Heart left ventricle (tissue), 13 donors: ENCODE measurements at regions not wholly inside any gene's neighbourhood (a gene's known extent, or its start where the extent isn't known, plus 50 kb on each side); places are given as distances from the start of the nearest gene placed in this dataset.

Experiments
- CTCF ChIP-seq, 12 donors: fragments of 200-600 bp; sonication (generic) in 4 of 12; IDR thresholded peaks; one replicate each; pipeline versions ENCODE4 v1.5.0 to v1.8.0; 2018 to 2022; ENCODE audit warnings: antibody characterized with exemption in 12 of 12, mild to moderate bottlenecking in 5 of 12
- POLR2A ChIP-seq, 2 donors: fragments of 450-650 bp; IDR thresholded peaks; one replicate each; pipeline ENCODE4 v1.6.1; 2017; ENCODE audit warnings: antibody characterized with exemption in 2 of 2, mild to moderate bottlenecking in 2 of 2, moderate library complexity in 2 of 2
- donor health status: ischemic (EF 13 %, LVEDD 7.1; RV severe dilation, severe dysfunction).
- donor health status: DM: no; HTN: yes; CAD: no.
- donor health status: DM: no; HTN: no; CAD: no.
- donor health status: ischemic (EF 25% LVEDD 6.9; RV normal size, moderate dysfunction).
- donor health status: ischemic (EF 25% LVEDD 5.7; RV mildly dilated, moderate dysfunction).
- donor health status: ischemic (EF 35%, LVEDD 5.7; RV mildly dilated, moderate dysfunction).
- donor health status: nonischemic (EF 11% LVEDD 7.7; RV severe dilation, severe dysfunction).
- donor health status: DM: yes; HTN: yes; CAD: no.
- donor health status: PGD.
- donor health status: ischemic (EF 29% LVEDD 5.4; RV normal size, mild dysfunction).
- donor health status: nonischemic (EF 23%, LVEDD 6.1; RV moderate dilation, normal function).

GRCh38 chr11:69921128-69922014, 102.2 kb upstream of the FGF3 start:
- TF ChIP-seq CTCF (IDR thresholded peaks at IDR 0.05) (no peak), POLR2A (IDR thresholded peaks at IDR 0.05) (no peak)
